ENCODE measurements at regions not wholly inside any gene's neighbourhood (a gene's known extent, or its start where the extent isn't known, plus 50 kb on each side); places are given as distances from the start of the nearest gene placed in this dataset.
"Not testable (repeated sequence)": the region's sequence is repeated elsewhere in the genome, so short reads cannot be mapped to it uniquely, and the experiment has no call there.

DNA sequence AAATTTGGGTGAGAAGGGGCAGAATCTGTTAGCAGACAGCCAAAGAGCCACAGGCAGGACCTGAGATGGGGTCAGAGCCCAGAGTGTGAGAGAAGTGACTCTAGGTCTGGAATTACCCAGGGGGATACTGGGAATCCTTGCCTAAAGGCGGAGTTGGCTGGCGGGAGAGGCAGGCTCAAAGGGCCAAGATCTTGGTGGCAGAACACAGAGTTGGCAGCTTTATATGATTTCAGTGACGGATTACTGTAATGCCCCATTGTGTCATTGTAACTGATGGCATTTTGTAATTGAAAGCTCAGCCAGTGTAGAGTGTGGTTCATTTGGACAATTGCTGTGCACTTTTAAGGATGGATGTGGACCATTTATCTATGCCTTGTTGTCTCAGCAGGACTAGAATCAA lies 77.3 kb downstream of the SMIM20 start:
- H3K9me3 ChIP-seq = no peaks in the 10 kb centered on the region
- no peaks in the 10 kb centered on the region for H3K27me3 ChIP-seq
- WGBS, 2 donors = 87 to 95% methylated on average over 3 of the region's 3 CpGs
- ATAC-seq (ENCODE audit: low FRiP score in 2 of 2) (no peak), DNase-seq (no peak)
- no peak overlapping the region for H3K27ac ChIP-seq
- H3K4me3 ChIP-seq = no peak overlapping the region
- H3K4me1 ChIP-seq = peaks cover 0 to 9% (median 3%) of the 10 kb centered on the region in 4 donors
- TF ChIP-seq, protein P1, sequence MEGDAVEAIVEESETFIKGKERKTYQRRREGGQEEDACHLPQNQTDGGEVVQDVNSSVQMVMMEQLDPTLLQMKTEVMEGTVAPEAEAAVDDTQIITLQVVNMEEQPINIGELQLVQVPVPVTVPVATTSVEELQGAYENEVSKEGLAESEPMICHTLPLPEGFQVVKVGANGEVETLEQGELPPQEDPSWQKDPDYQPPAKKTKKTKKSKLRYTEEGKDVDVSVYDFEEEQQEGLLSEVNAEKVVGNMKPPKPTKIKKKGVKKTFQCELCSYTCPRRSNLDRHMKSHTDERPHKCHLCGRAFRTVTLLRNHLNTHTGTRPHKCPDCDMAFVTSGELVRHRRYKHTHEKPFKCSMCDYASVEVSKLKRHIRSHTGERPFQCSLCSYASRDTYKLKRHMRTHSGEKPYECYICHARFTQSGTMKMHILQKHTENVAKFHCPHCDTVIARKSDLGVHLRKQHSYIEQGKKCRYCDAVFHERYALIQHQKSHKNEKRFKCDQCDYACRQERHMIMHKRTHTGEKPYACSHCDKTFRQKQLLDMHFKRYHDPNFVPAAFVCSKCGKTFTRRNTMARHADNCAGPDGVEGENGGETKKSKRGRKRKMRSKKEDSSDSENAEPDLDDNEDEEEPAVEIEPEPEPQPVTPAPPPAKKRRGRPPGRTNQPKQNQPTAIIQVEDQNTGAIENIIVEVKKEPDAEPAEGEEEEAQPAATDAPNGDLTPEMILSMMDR (IDR thresholded peaks at IDR 0.05) = no peak
- no peak for TF ChIP-seq EP300 (IDR thresholded peaks at IDR 0.05)
- TF ChIP-seq POLR2A (IDR thresholded peaks at IDR 0.05) = no peak
- TF ChIP-seq POLR2AphosphoS5 (IDR thresholded peaks at IDR 0.05) = no peak
- no peaks in the 10 kb centered on the region for H3K36me3 ChIP-seq

DNA sequence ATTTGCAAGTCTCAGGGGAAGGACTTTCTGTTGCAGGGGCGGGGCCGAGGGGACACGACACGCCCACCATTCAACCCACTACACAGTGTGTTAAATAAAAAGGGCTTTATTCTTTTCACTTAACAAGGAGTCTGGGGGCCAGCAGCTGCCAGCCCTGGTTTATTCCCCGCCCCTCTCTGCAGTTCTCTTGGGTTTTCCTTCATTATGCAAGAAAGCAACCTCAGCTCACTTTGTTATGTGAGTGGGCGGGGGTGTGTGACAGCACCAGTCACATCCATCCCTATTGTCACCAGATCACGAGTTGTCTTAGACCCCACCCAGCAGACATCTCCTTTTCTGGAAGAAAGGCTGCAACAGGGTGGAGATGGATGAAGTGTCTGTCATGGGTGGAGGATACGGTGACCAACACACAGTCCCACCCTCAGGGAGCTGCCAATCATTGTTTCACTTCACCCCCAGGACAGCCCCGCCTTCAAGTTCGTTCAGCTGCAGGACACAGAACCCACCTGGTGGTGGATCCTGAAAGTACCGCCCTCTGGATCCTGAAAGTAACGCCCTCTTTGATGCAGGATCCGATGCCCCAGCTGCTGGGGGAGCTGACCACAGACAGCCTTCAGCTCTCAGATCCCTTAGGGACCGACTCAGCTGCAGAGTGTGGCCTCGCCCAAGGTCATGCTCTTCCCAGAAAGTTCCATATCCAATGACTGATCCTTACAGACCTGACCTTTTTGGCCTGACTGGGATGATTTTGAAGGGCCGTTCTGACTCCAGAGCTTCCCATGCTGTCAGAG lies 79.6 kb downstream of the SMIM20 start:
- Histone ChIP-seq H3K4me3 (no peak overlapping the region), H3K27ac (no peak overlapping the region), H3K9me3 (no peaks in the 10 kb centered on the region), H3K36me3 (no peaks in the 10 kb centered on the region), H3K27me3 (no peaks in the 10 kb centered on the region), H3K4me1 (peaks cover 0 to under 1% (median 0%) of the 10 kb centered on the region in 4 donors)
- ATAC-seq (ENCODE audit: low FRiP score in 2 of 2) (peak; percentile 50 to 73), DNase-seq (peak in 1 of 2 donors; percentile 50)
- TF ChIP-seq POLR2AphosphoS5 (IDR thresholded peaks at IDR 0.05) (no peak), POLR2A (IDR thresholded peaks at IDR 0.05) (no peak), EP300 (IDR thresholded peaks at IDR 0.05) (no peak)
- TF ChIP-seq, protein P1 (IDR thresholded peaks at IDR 0.05) = peak in 1 of 6 experiments; percentile 13
- 64 to 65% methylated on average over 9 to 16 of the region's 16 CpGs for WGBS, 2 donors

DNA sequence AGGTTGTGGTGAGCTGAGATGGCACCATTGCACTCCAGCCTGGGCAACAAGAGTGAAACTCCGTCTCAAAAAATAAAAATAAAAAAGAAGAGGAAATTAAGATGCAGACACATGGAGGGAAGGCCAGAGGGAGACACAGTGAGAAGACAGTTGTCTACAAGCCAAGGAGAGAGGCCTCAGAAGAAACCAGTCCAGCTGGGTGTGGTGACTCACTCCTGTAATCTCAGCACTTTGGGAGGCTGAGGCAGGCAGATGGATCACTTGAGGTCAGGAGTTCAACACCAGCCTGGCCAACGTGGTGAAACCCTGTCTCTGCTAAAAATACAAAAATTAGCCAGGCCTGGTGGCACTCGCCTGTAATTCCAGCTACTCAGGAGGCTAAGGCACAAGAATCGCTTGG lies 80.6 kb downstream of the SMIM20 start:
- not testable (repeated sequence) for H3K27me3 ChIP-seq, H3K9me3 ChIP-seq, H3K27ac ChIP-seq, H3K4me3 ChIP-seq, H3K36me3 ChIP-seq, DNase-seq, H3K4me1 ChIP-seq
- 73 to 82% methylated on average over 4 of the region's 4 CpGs for WGBS, 2 donors
- peak in 1 of 2 donors; percentile 90 for ATAC-seq (ENCODE audit: low FRiP score in 2 of 2)

DNA sequence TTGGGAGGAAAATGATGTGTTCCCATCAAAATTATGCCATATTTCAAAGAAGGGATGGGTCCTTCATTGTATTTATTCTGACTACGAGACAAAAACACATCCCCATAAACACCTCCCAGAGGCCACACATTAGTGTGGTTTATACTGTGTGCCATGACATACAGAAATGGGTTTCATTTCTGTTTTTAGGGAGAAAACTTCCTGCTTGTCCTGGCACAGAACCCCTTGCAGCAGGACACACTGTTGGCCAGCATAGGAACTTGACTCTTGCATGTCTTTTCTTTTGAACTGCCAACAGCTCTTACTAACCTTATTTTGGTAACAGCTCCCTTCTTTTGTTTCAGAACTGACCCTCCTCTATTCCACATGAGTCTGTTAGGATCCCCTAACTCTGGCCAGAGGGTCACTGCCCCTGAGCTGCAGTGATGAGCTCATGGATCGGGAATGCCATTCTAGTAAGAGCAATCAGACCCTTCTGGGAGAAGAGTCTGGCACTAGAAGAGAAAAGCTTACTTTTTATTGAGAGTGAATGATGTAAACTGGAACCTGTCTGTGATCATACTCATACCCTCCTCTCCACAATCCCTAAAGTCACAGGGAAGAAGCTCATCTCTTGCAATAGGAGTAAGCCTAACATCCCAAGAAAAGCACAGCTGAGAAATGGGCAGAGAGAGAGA lies 86.4 kb downstream of the SMIM20 start:
- no peak overlapping the region for H3K4me3 ChIP-seq
- H3K36me3 ChIP-seq = no peaks in the 10 kb centered on the region
- WGBS, 2 donors = 83 to 85% methylated on average over 2 of the region's 2 CpGs
- H3K4me1 ChIP-seq = no peaks in the 10 kb centered on the region
- TF ChIP-seq POLR2AphosphoS5 (IDR thresholded peaks at IDR 0.05) = no peak
- TF ChIP-seq EP300 (IDR thresholded peaks at IDR 0.05) = no peak
- TF ChIP-seq, protein P1 (IDR thresholded peaks at IDR 0.05) = no peak
- no peak for TF ChIP-seq POLR2A (IDR thresholded peaks at IDR 0.05)
- ATAC-seq (ENCODE audit: low FRiP score in 2 of 2) (peak in 1 of 2 donors; percentile 82), DNase-seq (no peak)
- no peaks in the 10 kb centered on the region for H3K27me3 ChIP-seq
- no peaks in the 10 kb centered on the region for H3K9me3 ChIP-seq
- H3K27ac ChIP-seq = no peak overlapping the region

DNA sequence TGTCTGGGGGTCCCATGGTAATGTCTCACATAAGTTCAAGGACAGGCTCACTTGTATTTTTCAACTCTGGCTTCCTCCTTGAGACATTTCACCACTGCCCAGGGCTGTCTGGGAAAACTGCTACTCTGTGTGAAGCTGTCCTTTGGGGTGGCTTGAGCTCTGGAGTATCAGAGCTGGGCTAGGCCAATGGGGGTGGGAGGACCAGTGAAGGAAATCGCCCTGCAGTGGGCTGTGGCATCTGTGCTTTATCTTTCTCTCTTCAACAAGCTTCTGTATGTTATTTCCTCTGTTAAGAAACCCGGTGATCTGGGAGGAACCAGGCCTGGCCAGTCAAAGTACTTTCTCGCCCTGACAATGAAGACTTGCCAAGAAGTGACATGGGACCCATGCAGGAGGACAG lies 87.4 kb downstream of the SMIM20 start:
- no peak overlapping the region for H3K4me3 ChIP-seq
- 76% methylated on average over 3 of the region's 3 CpGs for whole genome bisulfite sequencing, 2 donors
- no peak for ATAC-seq (ENCODE audit: low FRiP score in 2 of 2)

More for the DNA sequence above, 87.4 kb downstream of the SMIM20 start:
- DNase-seq = no peak
- H3K27me3 ChIP-seq = no peaks in the 10 kb centered on the region
- no peak overlapping the region for H3K27ac ChIP-seq
- H3K9me3 ChIP-seq = no peaks in the 10 kb centered on the region
- no peaks in the 10 kb centered on the region for H3K4me1 ChIP-seq
- no peaks in the 10 kb centered on the region for H3K36me3 ChIP-seq
- TF ChIP-seq POLR2A (IDR thresholded peaks at IDR 0.05) = no peak
- TF ChIP-seq, protein P1 (IDR thresholded peaks at IDR 0.05) = no peak
- no peak for TF ChIP-seq POLR2AphosphoS5 (IDR thresholded peaks at IDR 0.05)
- TF ChIP-seq EP300 (IDR thresholded peaks at IDR 0.05) = no peak
